ENCODE measurements at regions not wholly inside any gene's neighbourhood (a gene's known extent, or its start where the extent isn't known, plus 50 kb on each side); places are given as distances from the start of the nearest gene placed in this dataset.
"Not testable (repeated sequence)": the region's sequence is repeated elsewhere in the genome, so short reads cannot be mapped to it uniquely, and the experiment has no call there.

- no peak for DNase-seq (ENCODE audit: low spot score)
These were observed 139.9 kb upstream of the PKN2 start for GRCh38 chr1:88544195-88544594.

GRCh38 chr1:88549536-88549935 is 134.5 kb upstream of the PKN2 start:
- DNase-seq (ENCODE audit: low spot score), result no peak

GRCh38 chr1:88552226-88552625 is 131.8 kb upstream of the PKN2 start:
- no peak for DNase-seq (ENCODE audit: low spot score)

- DNase-seq (ENCODE audit: low spot score), result no peak
These were observed 127.1 kb upstream of the PKN2 start for GRCh38 chr1:88557014-88557413.

- DNase-seq (ENCODE audit: low spot score), result no peak
These were observed 123.5 kb upstream of the PKN2 start for GRCh38 chr1:88560621-88561020.

- no peak for DNase-seq (ENCODE audit: low spot score)
These were observed 121.1 kb upstream of the PKN2 start for GRCh38 chr1:88562991-88563390.

- DNase-seq (ENCODE audit: low spot score), result no peak
These were observed 117.3 kb upstream of the PKN2 start for GRCh38 chr1:88566615-88567387.

GRCh38 chr1:88571506-88571905 is 112.6 kb upstream of the PKN2 start:
- no peak for DNase-seq (ENCODE audit: low spot score)

- DNase-seq (ENCODE audit: low spot score), result no peak
These were observed 104.5 kb upstream of the PKN2 start for GRCh38 chr1:88579598-88579997.

- no peak for DNase-seq (ENCODE audit: low spot score)
These were observed 102.4 kb upstream of the PKN2 start for GRCh38 chr1:88581703-88582102.

- no peak for DNase-seq (ENCODE audit: low spot score)
These were observed 90.7 kb upstream of the PKN2 start for GRCh38 chr1:88593358-88593757.

GRCh38 chr1:88595355-88596002 is 88.6 kb upstream of the PKN2 start:
- DNase-seq (ENCODE audit: low spot score), result peak; percentile 26

- DNase-seq (ENCODE audit: low spot score), result not testable (repeated sequence)
These were observed 86.1 kb upstream of the PKN2 start for GRCh38 chr1:88597973-88598372.

GRCh38 chr1:88608139-88608943 is 75.7 kb upstream of the PKN2 start:
- peak; percentile 29 for DNase-seq (ENCODE audit: low spot score)

- no peak for DNase-seq (ENCODE audit: low spot score)
These were observed 75.0 kb upstream of the PKN2 start for GRCh38 chr1:88609051-88609450.

GRCh38 chr1:88610687-88611086 is 73.4 kb upstream of the PKN2 start:
- DNase-seq (ENCODE audit: low spot score), result no peak

GRCh38 chr1:88612292-88612691 is 71.8 kb upstream of the PKN2 start:
- no peak for DNase-seq (ENCODE audit: low spot score)

- no peak for DNase-seq (ENCODE audit: low spot score)
These were observed 71.3 kb upstream of the PKN2 start for GRCh38 chr1:88612773-88613172.

- no peak for DNase-seq (ENCODE audit: low spot score)
These were observed 65.7 kb upstream of the PKN2 start for GRCh38 chr1:88618331-88618730.

GRCh38 chr1:88623101-88623500 is 61.0 kb upstream of the PKN2 start:
- DNase-seq (ENCODE audit: low spot score), result not testable (repeated sequence)
